GM23338 (cell line): ENCODE measurements at regions not wholly inside any gene's neighbourhood (a gene's known extent, or its start where the extent isn't known, plus 50 kb on each side); places are given as distances from the start of the nearest gene placed in this dataset.

Experiments used
- CREB1 ChIP-seq: fragments of 250-450 bp; sonication (Bioruptor Pico); IDR thresholded peaks from 2 replicates; pipeline ENCODE4 v1.5.0; 2020; ENCODE audit warnings: low read depth, mild to moderate bottlenecking, moderate library complexity
- EZH2 ChIP-seq: fragments of 200-600 bp; sonication (generic); IDR thresholded peaks from one replicate; pipeline ENCODE4 v1.8.0; 2017; ENCODE audit warnings: antibody characterized with exemption, mild to moderate bottlenecking, low read depth; ENCODE audit not compliant: unreplicated experiment
- EZH2phosphoT487 ChIP-seq: fragments of 200-600 bp; sonication (generic); IDR thresholded peaks from one replicate; pipeline ENCODE4 v1.8.1; 2018; ENCODE audit warnings: antibody characterized with exemption; ENCODE audit not compliant: unreplicated experiment
- JUNB ChIP-seq: IDR thresholded peaks from one replicate; pipeline ENCODE4 v1.6.1; 2016; ENCODE audit warnings: antibody characterized with exemption; ENCODE audit not compliant: unreplicated experiment
- NANOG ChIP-seq: IDR thresholded peaks from 2 replicates; pipeline ENCODE4 v1.6.1; 2016; ENCODE audit warnings: antibody characterized with exemption, borderline replicate concordance
- POLR2AphosphoS5 ChIP-seq: IDR thresholded peaks from 2 replicates; pipeline ENCODE4 v1.6.1; 2016; ENCODE audit warnings: antibody characterized with exemption, low read depth
- REST ChIP-seq: IDR thresholded peaks from one replicate; pipeline ENCODE4 v1.6.1; 2018; ENCODE audit warnings: antibody characterized with exemption; ENCODE audit not compliant: unreplicated experiment
- STAT1 ChIP-seq: IDR thresholded peaks from one replicate; pipeline ENCODE4 v1.6.1; 2016; ENCODE audit warnings: antibody characterized with exemption; ENCODE audit not compliant: unreplicated experiment
- ZNF114 ChIP-seq: fragments of 250-450 bp; sonication (Bioruptor Pico); IDR thresholded peaks from 2 replicates; pipeline ENCODE4 v1.5.0; 2020; ENCODE audit warnings: mild to moderate bottlenecking, moderate library complexity
- ZNF331 ChIP-seq: fragments of 250-450 bp; sonication (Bioruptor Pico); IDR thresholded peaks from 2 replicates; pipeline ENCODE4 v1.5.0; 2020; ENCODE audit warnings: low read depth, mild to moderate bottlenecking, moderate library complexity
- TF ChIP-seq, protein P1 (sequence below), 2 experiments: fragments of 200-600 bp in 1 of 2; sonication (generic) in 1 of 2; conservative IDR thresholded peaks; 2 replicates each; pipeline versions ENCODE4 v1.5.1 to v1.6.1; 2016 to 2017; ENCODE audit warnings: antibody characterized with exemption in 2 of 2, low read depth in 2 of 2, mild to moderate bottlenecking in 2 of 2, moderate library complexity in 1 of 2
- TF ChIP-seq, protein P2 (sequence below): fragments of 250-450 bp; sonication (Bioruptor Pico); IDR thresholded peaks from 2 replicates; pipeline ENCODE4 v1.5.0; 2020; ENCODE audit warnings: mild to moderate bottlenecking, moderate library complexity
- TF ChIP-seq, protein P3 (sequence below): IDR thresholded peaks from 2 replicates; pipeline ENCODE4 v1.6.1; 2016; ENCODE audit warnings: antibody characterized with exemption

GRCh38 chr9:93776256-93776655, 178.9 kb downstream of the BARX1 start:
- TF ChIP-seq EZH2 = no peak
- TF ChIP-seq EZH2phosphoT487 = no peak
- TF ChIP-seq POLR2AphosphoS5 = no peak
- TF ChIP-seq, protein P1, sequence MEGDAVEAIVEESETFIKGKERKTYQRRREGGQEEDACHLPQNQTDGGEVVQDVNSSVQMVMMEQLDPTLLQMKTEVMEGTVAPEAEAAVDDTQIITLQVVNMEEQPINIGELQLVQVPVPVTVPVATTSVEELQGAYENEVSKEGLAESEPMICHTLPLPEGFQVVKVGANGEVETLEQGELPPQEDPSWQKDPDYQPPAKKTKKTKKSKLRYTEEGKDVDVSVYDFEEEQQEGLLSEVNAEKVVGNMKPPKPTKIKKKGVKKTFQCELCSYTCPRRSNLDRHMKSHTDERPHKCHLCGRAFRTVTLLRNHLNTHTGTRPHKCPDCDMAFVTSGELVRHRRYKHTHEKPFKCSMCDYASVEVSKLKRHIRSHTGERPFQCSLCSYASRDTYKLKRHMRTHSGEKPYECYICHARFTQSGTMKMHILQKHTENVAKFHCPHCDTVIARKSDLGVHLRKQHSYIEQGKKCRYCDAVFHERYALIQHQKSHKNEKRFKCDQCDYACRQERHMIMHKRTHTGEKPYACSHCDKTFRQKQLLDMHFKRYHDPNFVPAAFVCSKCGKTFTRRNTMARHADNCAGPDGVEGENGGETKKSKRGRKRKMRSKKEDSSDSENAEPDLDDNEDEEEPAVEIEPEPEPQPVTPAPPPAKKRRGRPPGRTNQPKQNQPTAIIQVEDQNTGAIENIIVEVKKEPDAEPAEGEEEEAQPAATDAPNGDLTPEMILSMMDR (conservative IDR thresholded peaks at IDR 0.05; ENCODE audit: low read depth in 2 of 2) = no peak
- TF ChIP-seq REST = no peak
- TF ChIP-seq, protein P2, sequence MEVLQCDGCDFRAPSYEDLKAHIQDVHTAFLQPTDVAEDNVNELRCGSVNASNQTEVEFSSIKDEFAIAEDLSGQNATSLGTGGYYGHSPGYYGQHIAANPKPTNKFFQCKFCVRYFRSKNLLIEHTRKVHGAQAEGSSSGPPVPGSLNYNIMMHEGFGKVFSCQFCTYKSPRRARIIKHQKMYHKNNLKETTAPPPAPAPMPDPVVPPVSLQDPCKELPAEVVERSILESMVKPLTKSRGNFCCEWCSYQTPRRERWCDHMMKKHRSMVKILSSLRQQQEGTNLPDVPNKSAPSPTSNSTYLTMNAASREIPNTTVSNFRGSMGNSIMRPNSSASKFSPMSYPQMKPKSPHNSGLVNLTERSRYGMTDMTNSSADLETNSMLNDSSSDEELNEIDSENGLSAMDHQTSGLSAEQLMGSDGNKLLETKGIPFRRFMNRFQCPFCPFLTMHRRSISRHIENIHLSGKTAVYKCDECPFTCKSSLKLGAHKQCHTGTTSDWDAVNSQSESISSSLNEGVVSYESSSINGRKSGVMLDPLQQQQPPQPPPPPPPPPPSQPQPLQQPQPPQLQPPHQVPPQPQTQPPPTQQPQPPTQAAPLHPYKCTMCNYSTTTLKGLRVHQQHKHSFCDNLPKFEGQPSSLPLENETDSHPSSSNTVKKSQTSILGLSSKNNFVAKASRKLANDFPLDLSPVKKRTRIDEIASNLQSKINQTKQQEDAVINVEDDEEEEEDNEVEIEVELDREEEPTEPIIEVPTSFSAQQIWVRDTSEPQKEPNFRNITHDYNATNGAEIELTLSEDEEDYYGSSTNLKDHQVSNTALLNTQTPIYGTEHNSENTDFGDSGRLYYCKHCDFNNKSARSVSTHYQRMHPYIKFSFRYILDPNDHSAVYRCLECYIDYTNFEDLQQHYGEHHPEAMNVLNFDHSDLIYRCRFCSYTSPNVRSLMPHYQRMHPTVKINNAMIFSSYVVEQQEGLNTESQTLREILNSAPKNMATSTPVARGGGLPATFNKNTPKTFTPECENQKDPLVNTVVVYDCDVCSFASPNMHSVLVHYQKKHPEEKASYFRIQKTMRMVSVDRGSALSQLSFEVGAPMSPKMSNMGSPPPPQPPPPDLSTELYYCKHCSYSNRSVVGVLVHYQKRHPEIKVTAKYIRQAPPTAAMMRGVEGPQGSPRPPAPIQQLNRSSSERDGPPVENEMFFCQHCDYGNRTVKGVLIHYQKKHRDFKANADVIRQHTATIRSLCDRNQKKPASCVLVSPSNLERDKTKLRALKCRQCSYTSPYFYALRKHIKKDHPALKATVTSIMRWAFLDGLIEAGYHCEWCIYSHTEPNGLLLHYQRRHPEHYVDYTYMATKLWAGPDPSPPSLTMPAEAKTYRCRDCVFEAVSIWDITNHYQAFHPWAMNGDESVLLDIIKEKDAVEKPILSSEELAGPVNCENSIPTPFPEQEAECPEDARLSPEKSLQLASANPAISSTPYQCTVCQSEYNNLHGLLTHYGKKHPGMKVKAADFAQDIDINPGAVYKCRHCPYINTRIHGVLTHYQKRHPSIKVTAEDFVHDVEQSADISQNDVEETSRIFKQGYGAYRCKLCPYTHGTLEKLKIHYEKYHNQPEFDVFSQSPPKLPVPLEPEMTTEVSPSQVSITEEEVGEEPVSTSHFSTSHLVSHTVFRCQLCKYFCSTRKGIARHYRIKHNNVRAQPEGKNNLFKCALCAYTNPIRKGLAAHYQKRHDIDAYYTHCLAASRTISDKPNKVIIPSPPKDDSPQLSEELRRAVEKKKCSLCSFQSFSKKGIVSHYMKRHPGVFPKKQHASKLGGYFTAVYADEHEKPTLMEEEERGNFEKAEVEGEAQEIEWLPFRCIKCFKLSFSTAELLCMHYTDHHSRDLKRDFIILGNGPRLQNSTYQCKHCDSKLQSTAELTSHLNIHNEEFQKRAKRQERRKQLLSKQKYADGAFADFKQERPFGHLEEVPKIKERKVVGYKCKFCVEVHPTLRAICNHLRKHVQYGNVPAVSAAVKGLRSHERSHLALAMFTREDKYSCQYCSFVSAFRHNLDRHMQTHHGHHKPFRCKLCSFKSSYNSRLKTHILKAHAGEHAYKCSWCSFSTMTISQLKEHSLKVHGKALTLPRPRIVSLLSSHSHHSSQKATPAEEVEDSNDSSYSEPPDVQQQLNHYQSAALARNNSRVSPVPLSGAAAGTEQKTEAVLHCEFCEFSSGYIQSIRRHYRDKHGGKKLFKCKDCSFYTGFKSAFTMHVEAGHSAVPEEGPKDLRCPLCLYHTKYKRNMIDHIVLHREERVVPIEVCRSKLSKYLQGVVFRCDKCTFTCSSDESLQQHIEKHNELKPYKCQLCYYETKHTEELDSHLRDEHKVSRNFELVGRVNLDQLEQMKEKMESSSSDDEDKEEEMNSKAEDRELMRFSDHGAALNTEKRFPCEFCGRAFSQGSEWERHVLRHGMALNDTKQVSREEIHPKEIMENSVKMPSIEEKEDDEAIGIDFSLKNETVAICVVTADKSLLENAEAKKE (CRISPR knock-in tag) = no peak
- no peak for TF ChIP-seq STAT1
- no peak for TF ChIP-seq CREB1 (CRISPR knock-in tag)
- no peak for TF ChIP-seq JUNB
- TF ChIP-seq ZNF114 = no peak
- TF ChIP-seq, protein P3, sequence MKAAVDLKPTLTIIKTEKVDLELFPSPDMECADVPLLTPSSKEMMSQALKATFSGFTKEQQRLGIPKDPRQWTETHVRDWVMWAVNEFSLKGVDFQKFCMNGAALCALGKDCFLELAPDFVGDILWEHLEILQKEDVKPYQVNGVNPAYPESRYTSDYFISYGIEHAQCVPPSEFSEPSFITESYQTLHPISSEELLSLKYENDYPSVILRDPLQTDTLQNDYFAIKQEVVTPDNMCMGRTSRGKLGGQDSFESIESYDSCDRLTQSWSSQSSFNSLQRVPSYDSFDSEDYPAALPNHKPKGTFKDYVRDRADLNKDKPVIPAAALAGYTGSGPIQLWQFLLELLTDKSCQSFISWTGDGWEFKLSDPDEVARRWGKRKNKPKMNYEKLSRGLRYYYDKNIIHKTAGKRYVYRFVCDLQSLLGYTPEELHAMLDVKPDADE = no peak
- no peak for TF ChIP-seq ZNF331 (CRISPR knock-in tag)
- TF ChIP-seq NANOG = no peak
